ENCODE measurements at regions not wholly inside any gene's neighbourhood (a gene's known extent, or its start where the extent isn't known, plus 50 kb on each side); places are given as distances from the start of the nearest gene placed in this dataset.

- H3K4me1 ChIP-seq: no peaks in the 10 kb centered on the region
- WGBS, 5 donors: 76 to 87% (median 84%) methylated on average over 4 of the region's 4 CpGs
- no peak for DNase-seq
- H3K27ac ChIP-seq: no peak overlapping the region
- no peak for TF ChIP-seq POLR2A (IDR thresholded peaks at IDR 0.05)
- no peak for TF ChIP-seq POLR2AphosphoS5 (IDR thresholded peaks at IDR 0.05)
- no peak for TF ChIP-seq CTCF (IDR thresholded peaks at IDR 0.05 in 8 of 11, conservative IDR thresholded peaks at IDR 0.05 in 3 of 11)
- no peaks in the 10 kb centered on the region for H3K27me3 ChIP-seq (replicated peaks in 1 of 7)
- H3K36me3 ChIP-seq: no peaks in the 10 kb centered on the region
- intact Hi-C loops (cut with DNase I; ENCODE audit: low total_unique reads): no loop called here
- no peak overlapping the region for H3K4me3 ChIP-seq
- no peaks in the 10 kb centered on the region for H3K9me3 ChIP-seq
These were observed 825.5 kb upstream of the NDST4 start for GRCh38 chr4:115938764-115939443.

DNA sequence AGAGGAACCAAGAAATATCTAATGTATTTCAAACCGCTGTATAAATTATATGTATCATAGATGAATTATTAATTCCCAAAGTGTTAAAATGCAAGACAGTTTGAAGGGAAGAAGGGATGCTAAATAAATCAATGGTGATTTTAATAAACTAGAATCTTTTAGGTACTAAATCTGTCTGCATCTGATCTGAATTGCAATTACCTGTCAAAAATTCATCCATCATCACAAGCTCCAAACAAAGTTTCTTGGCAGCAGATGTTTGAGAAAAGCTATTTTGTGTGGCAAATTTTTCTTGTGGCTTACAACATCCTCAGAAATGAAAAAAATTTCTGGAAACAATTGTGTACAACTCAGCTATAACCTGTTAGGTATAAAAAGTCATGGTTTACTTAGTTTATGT lies 816.0 kb upstream of the NDST4 start:
- Histone ChIP-seq H3K4me1 (no peaks in the 10 kb centered on the region), H3K36me3 (no peaks in the 10 kb centered on the region), H3K4me3 (no peak overlapping the region), H3K27ac (no peak overlapping the region), H3K27me3 (replicated peaks in 1 of 7) (no peaks in the 10 kb centered on the region), H3K9me3 (peaks cover 0 to 6% (median 0%) of the 10 kb centered on the region in 8 donors)
- no peak for DNase-seq
- WGBS, 5 donors: 85 to 97% (median 91%) methylated on average over 1 of the region's 1 CpG
- intact Hi-C loops (cut with DNase I; ENCODE audit: low total_unique reads): no loop called here
- TF ChIP-seq POLR2A (IDR thresholded peaks at IDR 0.05): no peak
- no peak for TF ChIP-seq POLR2AphosphoS5 (IDR thresholded peaks at IDR 0.05)
- TF ChIP-seq CTCF (IDR thresholded peaks at IDR 0.05 in 8 of 11, conservative IDR thresholded peaks at IDR 0.05 in 3 of 11): no peak

- Histone ChIP-seq H3K9me3 (peaks cover 0 to 6% (median 0%) of the 10 kb centered on the region in 8 donors), H3K36me3 (no peaks in the 10 kb centered on the region), H3K4me3 (no peak overlapping the region), H3K27ac (no peak overlapping the region), H3K27me3 (replicated peaks in 1 of 7) (no peaks in the 10 kb centered on the region), H3K4me1 (no peaks in the 10 kb centered on the region)
- no peak for DNase-seq
- TF ChIP-seq POLR2A (IDR thresholded peaks at IDR 0.05) (no peak), CTCF (IDR thresholded peaks at IDR 0.05 in 8 of 11, conservative IDR thresholded peaks at IDR 0.05 in 3 of 11) (no peak), POLR2AphosphoS5 (IDR thresholded peaks at IDR 0.05) (no peak)
- intact Hi-C loops (cut with DNase I; ENCODE audit: low total_unique reads): no loop called here
- 73 to 92% (median 83%) methylated on average over 5 of the region's 5 CpGs for WGBS, 5 donors
These were observed 814.0 kb upstream of the NDST4 start for GRCh38 chr4:115927382-115927781.

DNA sequence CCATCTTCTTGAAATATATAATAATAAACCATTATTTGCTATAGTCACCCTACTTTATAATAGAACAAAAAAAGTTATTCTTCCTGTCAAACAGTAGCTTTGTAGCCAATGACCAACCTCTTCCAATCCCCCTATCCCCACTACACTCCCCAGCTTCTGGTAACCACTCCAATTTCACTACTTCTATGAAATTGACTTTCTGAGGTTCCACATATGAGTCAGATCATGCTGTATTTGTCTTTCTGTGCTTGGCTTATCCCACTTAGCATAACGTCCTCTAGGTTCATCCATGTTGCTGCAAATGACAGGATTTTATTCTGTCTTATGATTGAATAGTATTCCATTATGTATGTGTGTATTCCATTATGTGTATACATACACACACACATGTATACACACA lies 809.7 kb upstream of the NDST4 start:
- no peaks in the 10 kb centered on the region for H3K36me3 ChIP-seq
- no peak overlapping the region for H3K27ac ChIP-seq
- peaks cover 0 to 10% (median 0%) of the 10 kb centered on the region in 8 donors for H3K9me3 ChIP-seq
- H3K4me3 ChIP-seq: no peak overlapping the region
- WGBS, 5 donors: 65 to 78% (median 70%) methylated on average over 1 of the region's 1 CpG
- no peaks in the 10 kb centered on the region for H3K4me1 ChIP-seq
- TF ChIP-seq CTCF (IDR thresholded peaks at IDR 0.05 in 8 of 11, conservative IDR thresholded peaks at IDR 0.05 in 3 of 11): no peak
- no peak for TF ChIP-seq POLR2AphosphoS5 (IDR thresholded peaks at IDR 0.05)
- no peak for TF ChIP-seq POLR2A (IDR thresholded peaks at IDR 0.05)
- intact Hi-C loops (cut with DNase I; ENCODE audit: low total_unique reads): no loop called here
- H3K27me3 ChIP-seq (replicated peaks in 1 of 7): no peaks in the 10 kb centered on the region
- no peak for DNase-seq
